GM23248 (cell line): ENCODE measurements at regions not wholly inside any gene's neighbourhood (a gene's known extent, or its start where the extent isn't known, plus 50 kb on each side); places are given as distances from the start of the nearest gene placed in this dataset.

Experiments used
- EZH2 ChIP-seq: fragments of 200-600 bp; sonication (generic); IDR thresholded peaks from 2 replicates; pipeline ENCODE4 v1.6.1; 2018; ENCODE audit warnings: antibody characterized with exemption, mild to moderate bottlenecking; ENCODE audit not compliant: insufficient read depth, poor library complexity, severe bottlenecking
- EZH2phosphoT487 ChIP-seq: fragments of 200-600 bp; sonication (generic); IDR thresholded peaks from 2 replicates; pipeline ENCODE4 v1.6.1; 2018; ENCODE audit warnings: antibody characterized with exemption, moderate library complexity, mild to moderate bottlenecking, low read depth; ENCODE audit not compliant: insufficient read depth

DNA sequence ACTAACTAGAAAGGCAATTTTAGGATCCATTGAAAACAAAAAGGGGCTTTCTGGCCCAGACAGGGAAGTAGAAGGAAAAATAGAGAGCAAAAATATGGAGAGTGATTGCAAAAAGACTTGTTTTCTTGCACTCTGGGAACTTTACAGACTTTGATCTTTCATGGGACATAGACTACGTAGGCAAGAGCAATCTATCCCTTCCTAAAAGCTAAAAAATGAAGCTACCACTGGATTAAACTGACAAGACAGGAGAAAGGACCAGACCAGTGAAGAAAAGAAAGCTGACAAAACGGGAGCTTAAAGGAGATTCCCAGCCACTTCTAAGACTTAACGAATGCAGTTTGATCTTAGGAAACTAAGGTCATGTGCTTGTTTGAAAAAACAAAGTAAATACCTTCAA lies 524.5 kb downstream of the KLF5 start:
- TF ChIP-seq EZH2 = no peak
- no peak for TF ChIP-seq EZH2phosphoT487
